Bronchial epithelial cell (primary cell): ENCODE measurements at regions not wholly inside any gene's neighbourhood (a gene's known extent, or its start where the extent isn't known, plus 50 kb on each side); places are given as distances from the start of the nearest gene placed in this dataset.

Experiments used
- DNase-seq: peaks from one replicate; pipeline ENCODE4 v3.0.0-alpha.2; 2010; ENCODE audit warnings: low read depth
- FAIRE-seq: peaks from 2 replicates; lab custom pipeline; 2011; peaks lifted over from hg19 to GRCh38; lab: Jason Lieb, UNC
- H3K27me3 ChIP-seq: 2 replicates; pipeline ENCODE4 v1.5.1; 2011; ENCODE audit warnings: low read length; ENCODE audit not compliant: control insufficient read depth, insufficient read depth
- H3K36me3 ChIP-seq: 2 replicates; pipeline ENCODE4 v1.5.1; 2011; ENCODE audit warnings: low read length; ENCODE audit not compliant: control insufficient read depth, insufficient read depth
- H3K4me3 ChIP-seq: 2 replicates; pipeline ENCODE4 v1.5.1; 2011; ENCODE audit warnings: mild to moderate bottlenecking, low read depth, low read length, control low read depth
- TF ChIP-seq, protein P1 (sequence below): IDR thresholded peaks from 2 replicates; pipeline ENCODE4 v1.5.1; 2011; ENCODE audit warnings: mild to moderate bottlenecking, moderate library complexity, low read length, control low read depth, inconsistent platforms; ENCODE audit not compliant: insufficient read depth, severe bottlenecking

DNA sequence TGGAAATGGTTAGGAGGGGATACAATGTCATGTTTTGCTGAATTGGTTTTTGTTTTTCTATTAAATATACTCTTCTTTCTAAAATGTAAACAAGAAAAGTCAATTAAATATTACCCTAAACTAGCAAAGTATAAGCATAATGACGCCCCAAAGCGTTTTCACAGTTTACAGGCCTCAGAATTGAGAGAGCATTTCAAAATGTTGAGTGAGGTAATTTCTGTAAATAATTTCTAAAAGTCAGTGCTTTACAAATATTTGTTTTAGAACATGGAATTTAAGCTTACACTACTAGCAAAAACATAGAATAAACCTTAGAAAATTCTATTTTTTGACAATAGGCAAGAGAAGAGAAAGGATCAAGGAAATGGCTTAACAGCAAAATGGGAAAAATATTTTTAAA lies 958.4 kb upstream of the USP15 start:
- Histone ChIP-seq H3K36me3 (no peaks in the 10 kb centered on the region), H3K27me3 (no peaks in the 10 kb centered on the region), H3K4me3 (no peak overlapping the region)
- no peak for FAIRE-seq
- DNase-seq, result no peak
- TF ChIP-seq, protein P1, sequence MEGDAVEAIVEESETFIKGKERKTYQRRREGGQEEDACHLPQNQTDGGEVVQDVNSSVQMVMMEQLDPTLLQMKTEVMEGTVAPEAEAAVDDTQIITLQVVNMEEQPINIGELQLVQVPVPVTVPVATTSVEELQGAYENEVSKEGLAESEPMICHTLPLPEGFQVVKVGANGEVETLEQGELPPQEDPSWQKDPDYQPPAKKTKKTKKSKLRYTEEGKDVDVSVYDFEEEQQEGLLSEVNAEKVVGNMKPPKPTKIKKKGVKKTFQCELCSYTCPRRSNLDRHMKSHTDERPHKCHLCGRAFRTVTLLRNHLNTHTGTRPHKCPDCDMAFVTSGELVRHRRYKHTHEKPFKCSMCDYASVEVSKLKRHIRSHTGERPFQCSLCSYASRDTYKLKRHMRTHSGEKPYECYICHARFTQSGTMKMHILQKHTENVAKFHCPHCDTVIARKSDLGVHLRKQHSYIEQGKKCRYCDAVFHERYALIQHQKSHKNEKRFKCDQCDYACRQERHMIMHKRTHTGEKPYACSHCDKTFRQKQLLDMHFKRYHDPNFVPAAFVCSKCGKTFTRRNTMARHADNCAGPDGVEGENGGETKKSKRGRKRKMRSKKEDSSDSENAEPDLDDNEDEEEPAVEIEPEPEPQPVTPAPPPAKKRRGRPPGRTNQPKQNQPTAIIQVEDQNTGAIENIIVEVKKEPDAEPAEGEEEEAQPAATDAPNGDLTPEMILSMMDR, result no peak

DNA sequence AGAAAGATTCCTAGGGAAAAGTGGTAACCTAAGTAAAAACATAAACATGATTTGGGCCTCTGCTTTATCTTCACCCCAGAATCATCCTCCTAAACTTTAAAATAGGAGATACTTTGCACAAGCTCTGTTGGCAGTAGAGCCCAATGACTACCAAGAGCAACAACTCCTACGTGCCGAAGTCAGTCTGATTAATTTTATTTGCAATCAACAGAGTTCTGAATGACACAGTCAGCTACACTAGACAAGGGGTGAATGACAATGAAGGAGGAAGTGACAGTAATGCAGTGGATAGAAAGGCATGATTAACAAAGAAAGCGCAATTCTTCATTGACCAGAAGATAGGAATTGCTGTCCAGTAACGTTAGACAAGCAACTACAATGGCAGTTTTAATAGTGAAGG lies 957.9 kb upstream of the USP15 start:
- FAIRE-seq (no peak), DNase-seq (no peak)
- Histone ChIP-seq H3K4me3 (no peak overlapping the region), H3K27me3 (no peaks in the 10 kb centered on the region), H3K36me3 (no peaks in the 10 kb centered on the region)
- TF ChIP-seq, protein P1, result no peak

DNA sequence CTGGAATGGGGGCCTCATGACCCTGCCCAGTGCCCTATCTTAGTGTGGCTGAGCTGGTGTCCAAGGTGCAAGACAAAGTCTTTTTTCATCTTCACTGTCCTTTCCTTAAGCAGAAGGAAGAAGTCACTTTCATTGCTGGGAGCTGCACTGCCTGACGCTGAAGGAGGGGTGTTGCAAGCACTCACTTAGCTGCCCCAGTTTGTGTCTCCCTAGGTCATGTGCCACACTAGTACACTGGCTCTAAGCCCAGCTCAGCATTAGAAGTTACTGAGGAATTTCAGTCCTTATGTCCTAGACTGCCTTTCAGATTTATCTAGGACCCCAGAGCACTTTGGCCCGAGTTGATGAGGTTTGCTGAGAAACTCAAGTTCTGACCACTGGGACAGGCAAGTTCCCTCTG lies 952.0 kb upstream of the USP15 start:
- TF ChIP-seq, protein P1, result no peak
- DNase-seq, result no peak
- Histone ChIP-seq H3K4me3 (no peak overlapping the region), H3K36me3 (no peaks in the 10 kb centered on the region), H3K27me3 (no peaks in the 10 kb centered on the region)
- FAIRE-seq, result no peak

DNA sequence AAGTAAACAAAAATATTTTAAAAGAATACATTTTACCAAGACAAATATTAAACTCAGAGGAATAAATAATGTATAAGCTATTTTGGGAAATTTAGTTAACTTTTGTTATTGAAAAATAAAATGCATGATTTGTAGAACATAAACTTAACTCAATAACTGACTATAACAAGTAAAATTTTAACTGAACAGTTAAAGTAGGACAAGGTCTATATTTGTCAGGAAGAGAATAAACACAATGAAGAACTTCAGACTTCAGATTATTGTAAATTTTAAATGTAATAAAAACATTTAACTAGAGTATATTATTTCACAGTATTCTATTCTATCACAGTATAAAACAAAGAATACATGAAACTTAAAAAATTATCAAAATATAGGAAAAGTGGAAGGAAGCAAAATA lies 948.8 kb upstream of the USP15 start:
- DNase-seq (no peak), FAIRE-seq (no peak)
- no peaks in the 10 kb centered on the region for H3K36me3 ChIP-seq
- H3K4me3 ChIP-seq, result no peak overlapping the region
- no peaks in the 10 kb centered on the region for H3K27me3 ChIP-seq
- TF ChIP-seq, protein P1, result no peak

DNA sequence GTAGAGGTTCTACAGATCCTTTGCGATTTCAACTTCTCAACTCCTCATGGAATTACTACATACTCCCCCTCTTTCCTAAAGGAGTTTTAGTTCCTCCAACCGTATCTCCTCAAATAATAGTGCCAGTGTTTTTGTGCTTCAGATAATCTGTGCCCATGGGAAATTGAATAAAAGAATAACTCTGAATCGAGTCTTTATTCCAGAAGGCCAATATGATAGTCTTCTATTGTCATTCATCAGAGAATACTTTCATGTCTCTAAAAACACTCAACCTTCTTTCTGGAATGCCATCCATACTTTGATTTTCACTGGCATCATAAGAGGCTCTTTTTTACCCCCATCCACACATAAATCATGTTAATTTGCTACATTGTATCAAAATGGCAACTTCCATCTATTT lies 911.3 kb upstream of the USP15 start:
- FAIRE-seq, result no peak
- H3K4me3 ChIP-seq, result no peak overlapping the region
- no peaks in the 10 kb centered on the region for H3K36me3 ChIP-seq
- TF ChIP-seq, protein P1, result no peak
- no peak for DNase-seq
- no peaks in the 10 kb centered on the region for H3K27me3 ChIP-seq

DNA sequence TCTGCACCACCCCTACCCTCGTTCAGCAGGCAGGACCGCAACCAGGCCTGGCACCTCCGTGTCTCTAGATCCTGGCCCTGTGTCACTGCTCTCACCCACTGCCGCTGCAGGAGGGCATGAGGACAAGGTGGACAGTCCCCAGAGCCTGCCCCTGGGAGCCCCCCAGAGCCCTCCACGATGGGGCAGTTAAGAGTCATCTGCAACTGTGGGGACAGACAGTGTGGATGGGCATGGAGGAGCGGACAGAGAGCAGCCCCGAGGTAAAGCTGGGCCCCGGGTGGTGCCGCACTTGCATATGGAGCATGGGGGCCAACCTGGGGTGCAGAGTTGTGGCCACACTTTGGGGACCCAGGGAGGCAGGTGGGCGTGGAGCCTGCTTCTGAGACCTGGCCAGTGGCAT lies 905.1 kb upstream of the USP15 start:
- Histone ChIP-seq H3K4me3 (no peak overlapping the region), H3K27me3 (no peaks in the 10 kb centered on the region), H3K36me3 (no peaks in the 10 kb centered on the region)
- FAIRE-seq, result no peak
- TF ChIP-seq, protein P1, result no peak
- DNase-seq, result no peak
